Ecto neural progenitor cell (in vitro differentiated cells): ENCODE measurements at regions not wholly inside any gene's neighbourhood (a gene's known extent, or its start where the extent isn't known, plus 50 kb on each side); places are given as distances from the start of the nearest gene placed in this dataset.
"Not testable (repeated sequence)": the region's sequence is repeated elsewhere in the genome, so short reads cannot be mapped to it uniquely, and the experiment has no call there.

ENCODE experiments used
- DNase-seq: peaks from one replicate; pipeline ENCODE4 v3.0.0-alpha.2; 2018; ENCODE audit warnings: low spot score

DNA sequence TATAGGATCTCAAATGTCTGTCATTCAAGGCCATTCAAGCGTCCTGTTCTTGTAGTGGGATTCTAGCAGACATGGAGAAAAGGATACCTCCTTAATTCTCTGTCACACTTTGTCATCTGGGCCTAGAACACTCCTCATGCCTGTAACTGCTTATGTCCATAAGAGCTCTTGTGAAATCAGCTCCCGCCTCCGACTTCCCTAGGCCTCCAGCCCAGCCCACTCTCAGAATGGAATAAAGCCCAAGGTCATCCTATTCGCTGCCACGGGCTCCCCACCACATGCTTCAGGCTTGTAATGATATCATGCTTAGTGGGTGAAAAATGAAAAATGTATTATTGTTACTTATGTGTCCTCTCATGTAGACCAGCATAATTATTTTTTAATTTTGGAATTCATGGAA lies 632.5 kb downstream of the ISL1 start:
- DNase-seq: no peak

DNA sequence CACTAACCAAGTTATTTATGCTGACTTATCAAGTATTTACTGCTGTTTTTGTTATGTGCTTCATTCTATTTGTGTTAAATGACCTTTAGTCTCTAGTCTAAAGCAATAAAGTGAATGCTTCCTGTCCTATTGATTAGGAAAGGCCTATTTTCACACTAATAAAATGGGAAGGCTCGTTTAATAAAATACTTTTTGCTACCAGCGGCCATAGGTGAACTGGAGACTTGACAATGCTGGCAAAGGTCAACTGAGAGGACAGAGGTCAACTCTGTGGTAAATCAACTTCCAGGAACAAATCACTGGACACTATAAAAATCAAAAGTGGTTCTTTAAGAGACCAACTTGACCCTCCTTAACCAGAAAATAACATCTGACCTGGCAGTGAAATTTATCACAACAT lies 634.3 kb downstream of the ISL1 start:
- no peak for DNase-seq

DNA sequence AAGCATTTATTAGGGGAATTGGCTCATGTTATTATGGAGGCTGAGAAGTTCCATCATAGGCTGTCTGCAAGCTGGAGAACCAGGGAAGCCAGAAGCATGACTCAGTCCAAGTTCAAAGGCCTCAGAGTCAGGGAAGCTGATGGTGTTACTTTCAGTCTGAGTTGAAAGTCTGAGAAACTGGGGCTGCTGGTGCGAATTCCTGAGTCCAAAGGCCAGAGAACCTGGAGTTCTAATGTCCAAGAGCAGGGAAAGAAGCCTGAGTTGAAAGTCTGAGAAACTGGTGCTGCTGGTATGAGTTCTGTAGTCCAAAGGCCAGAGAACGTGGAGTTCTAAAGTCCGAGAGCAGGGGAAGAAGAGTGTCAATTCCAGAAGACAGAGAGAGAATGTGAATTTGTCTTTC lies 641.1 kb downstream of the ISL1 start:
- DNase-seq: no peak

DNA sequence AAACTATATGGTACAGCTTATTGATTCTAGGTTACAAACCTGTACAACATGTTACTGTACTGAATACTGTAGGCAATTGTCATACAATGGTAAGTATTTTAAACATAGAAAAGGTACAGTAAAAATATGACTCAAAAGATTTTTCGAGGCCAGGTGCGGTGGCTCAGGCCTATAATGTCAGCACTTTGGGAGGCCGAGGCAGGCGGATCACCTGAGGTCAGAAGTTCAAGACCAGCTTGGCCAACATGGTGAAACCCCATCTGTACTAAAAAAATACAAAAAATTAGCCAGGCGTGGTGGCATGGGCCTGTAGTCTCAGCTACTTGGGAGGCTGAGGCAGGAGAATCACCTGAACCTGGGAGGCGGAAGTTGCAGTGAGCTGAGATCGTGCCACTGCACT lies 646.6 kb downstream of the ISL1 start:
- DNase-seq: not testable (repeated sequence)

DNA sequence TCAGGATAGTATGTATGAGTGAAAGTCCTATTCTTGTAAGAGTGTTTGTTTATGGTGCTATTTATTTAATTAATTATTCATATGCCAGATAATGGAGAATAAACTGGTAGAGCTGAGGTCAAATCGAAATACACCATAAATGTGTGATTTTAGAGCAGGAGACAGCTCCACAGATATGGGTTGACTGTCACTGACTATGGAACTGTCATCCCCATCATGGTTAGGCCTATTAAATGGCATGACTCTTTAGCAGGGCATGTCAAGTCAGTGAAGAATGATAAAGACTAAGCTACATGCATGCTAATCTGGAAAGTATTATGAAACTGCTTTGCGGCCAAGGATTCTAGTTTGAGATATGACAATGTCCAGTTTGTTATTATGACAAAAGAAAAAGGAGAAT lies 658.6 kb downstream of the ISL1 start:
- no peak for DNase-seq

DNA sequence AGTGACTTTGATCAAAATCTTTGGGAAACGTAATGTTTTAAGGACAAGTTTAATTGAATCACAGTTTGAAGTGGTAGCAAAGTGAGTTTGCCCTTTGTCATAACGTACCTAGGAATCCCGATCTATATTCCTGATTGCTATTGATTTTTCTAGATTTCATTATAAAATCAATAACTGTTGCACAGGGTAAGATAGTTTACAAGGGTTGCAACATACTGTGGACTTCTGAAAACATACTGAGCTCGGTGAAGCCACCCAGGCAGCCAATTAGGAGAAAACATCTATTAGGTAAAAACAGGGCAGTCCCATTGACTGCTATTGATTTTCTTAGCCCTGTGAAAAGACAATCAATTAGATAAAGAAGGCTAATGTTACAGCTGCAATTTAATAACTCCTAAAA lies 659.9 kb downstream of the ISL1 start:
- no peak for DNase-seq

DNA sequence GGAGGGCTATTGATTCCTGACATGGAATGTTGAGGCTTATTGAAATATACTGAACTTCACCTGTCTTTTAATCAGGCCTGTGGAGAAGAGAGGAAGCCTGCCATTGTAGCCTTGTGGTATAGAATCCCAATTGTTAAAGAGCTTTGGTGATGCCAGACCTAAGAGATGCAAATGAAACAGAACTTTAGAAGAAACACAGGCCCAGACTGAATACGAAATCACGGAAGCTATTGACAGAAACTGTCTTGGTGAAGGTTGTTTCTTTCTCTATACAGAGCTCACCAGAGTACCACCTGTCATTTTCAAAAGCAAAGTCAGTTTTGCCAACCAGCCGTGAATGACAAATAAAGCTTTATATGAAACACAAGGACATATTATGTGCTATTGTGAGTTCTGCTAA lies 660.3 kb downstream of the ISL1 start:
- no peak for DNase-seq

DNA sequence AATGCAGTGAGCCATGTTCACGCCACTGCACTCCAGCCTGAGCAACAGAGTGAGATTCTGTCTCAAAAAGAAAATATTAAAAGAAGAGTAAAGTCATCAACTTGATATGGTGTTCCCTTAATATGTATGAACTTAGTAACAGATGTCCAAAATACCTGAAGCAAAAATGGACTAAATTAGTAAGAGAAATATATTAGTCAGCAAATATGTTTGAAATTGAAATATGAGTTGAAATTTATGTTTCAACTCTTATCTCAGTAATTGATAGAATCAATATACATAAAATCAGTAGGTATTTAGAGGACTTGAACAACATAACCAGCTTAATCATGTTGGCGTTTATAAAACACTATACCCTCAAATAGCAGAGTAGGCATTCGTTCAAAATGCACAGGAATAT lies 668.5 kb downstream of the ISL1 start:
- DNase-seq: no peak

DNA sequence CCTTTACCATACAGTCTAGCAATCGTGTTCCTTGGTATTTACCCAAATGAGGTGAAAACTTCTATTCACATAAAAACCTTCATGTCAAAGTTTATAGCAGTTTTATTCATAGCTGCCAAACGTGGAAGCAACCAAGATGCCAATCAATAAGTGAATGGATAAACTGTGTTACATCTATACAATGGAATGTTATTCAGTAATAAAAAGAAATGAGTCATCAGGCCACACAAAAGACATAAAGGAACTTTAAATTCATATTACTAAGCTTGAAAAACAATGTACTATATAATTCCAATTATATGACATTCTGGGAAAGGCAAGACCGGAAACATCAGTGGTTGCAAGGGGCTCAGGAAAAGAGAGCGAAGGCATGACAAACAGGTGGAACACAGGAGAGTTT lies 679.9 kb downstream of the ISL1 start:
- DNase-seq: no peak

DNA sequence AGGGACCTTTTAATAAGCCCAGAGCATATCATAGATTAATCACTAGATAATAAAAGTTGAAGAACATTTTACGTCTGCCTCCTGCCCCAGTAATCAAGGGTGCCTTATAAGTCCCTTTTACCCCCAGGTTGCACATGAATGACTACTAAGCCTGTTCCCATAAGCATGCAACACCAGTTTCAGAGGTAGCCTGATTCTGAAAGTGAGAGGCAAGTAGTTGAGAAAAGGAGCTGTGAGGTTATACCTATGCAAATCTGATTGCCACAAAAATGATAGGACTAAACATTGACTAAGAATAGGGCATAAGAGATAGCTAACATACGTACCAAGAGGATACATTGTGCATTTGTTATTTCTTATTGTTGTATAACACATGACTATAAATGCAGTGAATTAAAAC lies 681.9 kb downstream of the ISL1 start:
- no peak for DNase-seq

DNA sequence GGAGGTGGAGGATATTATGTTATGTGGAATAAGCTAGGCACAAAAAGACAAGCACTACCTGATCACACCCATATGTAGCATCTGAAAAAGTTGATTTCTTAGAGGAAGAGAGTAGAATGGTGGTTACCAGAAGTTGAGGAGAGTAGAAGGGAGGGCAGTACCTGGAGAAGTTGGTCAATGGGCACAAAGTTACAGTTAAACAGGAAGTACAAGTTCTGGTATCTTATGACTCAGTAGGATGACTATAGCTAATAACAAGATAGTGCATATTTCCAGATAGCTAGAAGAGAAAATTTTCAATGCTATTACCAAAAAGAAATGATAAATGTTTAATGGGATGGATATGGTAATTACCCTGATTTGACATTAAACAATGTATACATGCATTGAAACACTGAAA lies 686.7 kb downstream of the ISL1 start:
- DNase-seq: no peak

DNA sequence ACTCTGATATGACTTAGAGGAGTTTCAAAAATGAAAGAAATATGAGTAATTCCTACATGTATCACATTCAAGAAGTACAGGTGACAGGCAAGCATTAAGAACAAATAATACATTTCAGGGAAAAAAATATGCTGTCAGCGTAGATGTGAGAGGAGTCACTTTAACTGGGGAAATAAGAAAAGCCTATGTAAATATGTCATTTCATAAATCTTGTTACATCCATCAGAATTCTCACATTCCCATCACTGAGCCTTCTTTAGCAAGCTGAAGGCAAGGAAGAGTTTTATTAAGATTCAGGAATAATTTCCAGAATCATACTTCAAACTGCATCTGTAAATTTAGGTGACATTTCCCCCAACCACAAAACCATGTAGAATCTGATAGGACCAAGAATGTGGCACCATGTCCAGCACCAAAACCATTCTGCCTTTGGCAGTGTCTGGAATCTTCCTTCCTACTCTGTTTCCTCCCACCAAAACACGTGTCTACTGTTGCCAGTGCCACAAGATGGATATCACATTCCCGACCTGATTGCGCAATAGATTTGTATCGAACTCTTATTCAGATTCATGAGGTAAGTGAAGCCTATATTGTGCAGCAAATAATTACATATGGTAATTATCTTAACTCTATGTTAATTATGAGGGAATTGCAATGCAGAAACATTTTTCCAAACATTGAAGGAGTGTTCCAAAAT lies 690.9 kb downstream of the ISL1 start:
- no peak for DNase-seq

DNA sequence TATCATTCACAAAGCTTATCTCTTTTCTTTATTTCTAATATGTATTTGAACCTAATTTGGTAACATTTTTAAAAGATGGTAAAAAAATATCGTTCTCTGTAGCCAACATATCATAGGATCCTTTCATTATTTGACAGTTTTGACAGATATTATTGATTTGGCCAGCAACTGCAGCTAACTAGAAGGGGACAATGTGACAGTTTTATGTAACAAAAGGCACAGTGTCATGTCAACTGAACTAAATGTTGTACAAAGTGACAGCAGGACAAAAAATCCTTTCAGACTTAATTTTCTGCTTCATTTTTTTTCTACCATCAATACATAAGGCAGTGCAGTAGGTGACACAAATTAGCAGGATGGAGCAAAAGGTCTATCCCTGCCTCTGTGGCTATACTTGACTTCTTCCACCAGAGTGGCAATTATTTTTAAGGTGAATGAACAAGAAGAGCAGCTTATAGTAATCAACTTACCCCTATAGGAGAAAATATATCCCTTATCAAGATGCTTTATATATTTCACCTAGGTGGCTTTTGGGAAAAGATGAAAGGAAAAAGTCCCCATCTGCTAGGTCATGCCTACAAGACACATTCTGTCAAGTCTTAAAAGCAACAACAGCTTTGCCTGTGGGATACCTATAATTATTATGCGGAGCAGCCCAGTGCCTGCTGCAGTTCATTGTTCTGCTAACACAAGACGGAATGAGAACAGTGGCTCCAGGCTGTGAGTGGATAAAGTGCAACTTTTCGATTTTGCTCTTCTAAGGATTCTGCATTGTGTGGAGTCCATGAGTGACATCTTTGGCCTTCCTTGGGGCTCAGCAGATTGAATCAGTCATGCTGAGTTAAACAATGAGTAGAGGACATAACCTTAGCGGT lies 694.9 kb downstream of the ISL1 start:
- DNase-seq: peak; percentile 55

DNA sequence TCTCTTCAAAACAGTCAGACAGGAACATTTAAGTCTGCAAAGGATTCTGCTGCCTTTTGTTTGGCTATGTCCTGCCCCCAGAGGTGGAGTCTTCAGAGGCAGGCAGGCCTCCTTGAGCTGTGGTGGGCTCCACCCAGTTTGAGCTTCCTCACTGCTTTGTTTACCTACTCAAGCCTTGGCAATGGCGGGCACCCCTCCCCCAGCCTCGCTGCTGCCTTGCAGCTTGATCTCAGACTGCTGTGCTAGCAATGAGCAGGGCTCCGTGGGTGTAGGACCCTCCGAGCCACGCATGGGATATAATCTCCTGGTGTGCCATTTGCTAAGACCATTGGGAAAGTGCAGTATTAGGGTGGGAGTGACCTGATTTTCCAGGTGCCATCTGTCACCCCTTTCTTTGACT lies 685.4 kb upstream of the ITGA1 start:
- not testable (repeated sequence) for DNase-seq

DNA sequence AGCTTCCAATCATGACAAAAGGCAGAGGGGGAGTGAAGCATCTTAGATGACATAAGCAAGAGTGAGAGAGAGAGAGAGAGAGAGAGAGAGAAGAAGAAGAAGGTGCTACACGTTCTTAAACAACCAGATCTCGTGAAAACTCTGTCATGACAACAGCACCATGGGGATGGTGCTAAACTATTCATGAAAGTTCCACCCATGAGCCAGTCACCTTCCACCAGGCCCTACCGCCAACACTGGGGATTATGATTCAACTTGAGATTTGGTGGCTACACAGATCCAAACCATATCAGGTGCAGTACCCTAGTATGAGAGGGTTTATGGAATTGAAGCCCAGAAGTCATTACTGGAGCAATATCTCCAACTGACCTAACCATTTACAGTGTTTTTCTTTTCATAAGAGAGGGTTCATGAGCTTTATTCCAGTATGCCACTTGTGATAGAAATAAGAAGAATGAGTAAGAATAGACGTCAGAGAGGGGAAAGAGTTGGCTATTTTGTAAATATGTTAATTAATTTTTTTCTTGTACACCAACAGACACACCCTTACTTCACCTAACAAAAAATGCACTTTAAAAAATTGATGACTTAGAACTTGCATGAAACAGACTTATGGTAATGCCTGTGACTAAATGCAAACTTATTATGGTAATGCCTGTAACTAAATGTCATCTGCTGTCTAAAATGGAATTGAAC lies 680.4 kb upstream of the ITGA1 start:
- no peak for DNase-seq

DNA sequence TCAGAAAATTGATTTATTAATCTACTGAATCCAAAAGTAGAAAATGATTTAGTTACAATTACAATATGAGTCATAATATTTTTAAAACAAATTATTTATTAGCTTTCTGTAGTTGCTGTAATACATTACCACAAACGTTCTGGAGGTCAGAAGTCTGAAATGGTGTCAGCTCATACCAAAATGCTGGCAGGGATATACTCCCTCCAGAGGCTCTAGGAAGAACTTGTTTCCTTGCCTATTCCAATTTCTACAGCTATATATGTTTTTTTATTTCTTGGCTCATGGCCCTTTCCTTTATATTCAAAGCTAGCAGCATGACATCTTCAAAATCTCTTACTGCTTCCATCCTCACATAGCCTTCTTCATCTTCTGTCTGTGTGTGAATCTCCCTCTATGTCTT lies 667.9 kb upstream of the ITGA1 start:
- no peak for DNase-seq

DNA sequence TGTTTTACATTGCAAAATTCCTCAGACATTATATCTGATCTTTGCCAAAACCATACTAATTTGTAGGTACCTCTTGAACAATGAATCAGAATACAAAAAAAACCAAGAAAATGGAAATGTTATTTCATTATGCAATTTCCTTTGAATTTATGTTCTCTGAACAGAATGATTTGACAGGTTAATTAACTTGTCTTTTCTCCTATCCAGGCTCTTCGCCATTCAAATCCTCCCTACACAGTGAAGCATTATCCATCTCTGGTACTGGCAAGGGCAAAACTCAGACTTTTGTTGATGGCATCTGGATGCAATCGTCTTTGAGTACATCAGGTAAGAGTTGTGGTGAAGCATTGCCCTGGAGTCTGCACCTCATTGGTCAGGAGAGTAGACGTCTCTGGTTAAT lies 655.7 kb upstream of the ITGA1 start:
- no peak for DNase-seq

DNA sequence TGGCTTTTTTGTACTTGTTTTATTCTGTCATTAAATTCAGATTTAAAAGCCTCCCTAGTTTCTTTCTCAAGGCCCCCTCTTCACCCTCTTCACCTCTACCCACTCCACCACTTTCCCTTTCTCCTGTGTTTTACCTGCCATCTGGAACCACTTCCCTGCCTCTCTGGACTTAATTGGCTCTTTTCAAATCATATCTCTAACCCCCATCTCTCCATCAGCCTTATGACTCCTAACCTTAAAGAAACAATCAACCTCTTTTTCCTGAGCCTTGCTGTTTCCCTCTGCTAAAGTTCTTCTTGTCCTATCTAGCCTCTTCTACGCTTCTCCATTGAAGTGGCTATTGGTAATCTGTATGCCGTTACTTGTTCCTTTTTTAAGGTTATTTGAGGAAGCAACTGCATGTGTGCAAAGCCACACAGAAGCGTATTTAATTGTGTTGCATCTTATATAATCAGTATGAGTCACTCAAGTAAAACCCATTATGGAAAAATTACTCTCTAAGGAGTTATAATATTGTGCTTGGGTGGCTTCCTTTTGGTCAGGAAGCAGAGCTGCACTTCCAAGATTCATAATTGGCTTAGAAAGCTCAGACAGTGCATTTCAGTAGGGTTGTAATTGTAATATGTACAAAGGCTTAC lies 653.6 kb upstream of the ITGA1 start:
- no peak for DNase-seq

DNA sequence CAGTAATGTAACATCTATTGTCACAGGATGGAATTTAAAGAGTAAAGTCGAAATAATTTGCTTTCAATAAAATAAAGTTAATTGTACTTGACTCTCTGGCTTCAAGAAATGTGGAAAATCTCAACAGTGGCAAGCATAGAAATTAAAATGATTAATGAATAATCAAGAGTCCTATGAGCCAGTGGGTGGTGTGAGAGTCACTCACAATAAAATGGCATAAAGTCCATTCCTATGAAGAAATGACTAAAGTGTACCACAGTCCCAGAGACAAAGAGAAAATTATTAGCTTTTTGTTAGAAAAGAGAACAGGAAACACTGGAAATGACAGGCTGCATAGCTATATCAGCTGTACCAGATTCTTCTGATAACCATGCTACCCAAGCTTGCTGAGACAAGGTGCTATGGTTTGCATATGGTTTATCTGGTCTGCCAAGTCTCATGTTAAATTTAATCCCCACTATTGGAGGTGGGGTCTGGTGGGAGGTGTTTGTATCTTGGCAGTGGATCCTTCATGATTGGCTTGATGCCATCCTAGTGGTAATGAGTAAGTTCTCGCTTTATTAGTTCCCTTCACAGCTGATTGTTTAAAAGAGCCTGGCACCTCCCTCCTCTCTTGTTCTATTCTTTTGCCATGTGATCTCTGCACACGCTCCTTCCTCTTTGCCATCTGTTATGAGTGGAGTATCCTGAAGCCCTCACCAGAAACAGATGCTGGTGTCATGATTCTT lies 647.7 kb upstream of the ITGA1 start:
- DNase-seq: no peak

DNA sequence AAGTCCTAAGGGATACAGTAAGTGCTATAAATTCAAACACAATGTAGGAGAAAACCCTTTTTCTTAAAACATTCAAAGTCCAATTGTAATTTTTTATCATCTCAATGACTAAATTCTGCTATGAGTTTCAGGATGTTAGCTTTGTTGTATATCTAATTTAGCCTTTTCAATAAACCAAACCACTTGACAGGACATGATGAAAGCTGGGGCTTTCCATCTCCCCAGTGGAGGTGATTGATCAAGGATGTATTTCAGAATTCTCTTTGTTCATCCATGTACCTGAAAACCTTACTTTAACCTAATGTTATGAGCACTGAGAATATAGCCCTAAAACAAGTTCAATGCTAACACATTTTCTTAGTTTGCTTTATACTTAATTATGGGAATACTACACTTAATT lies 639.0 kb upstream of the ITGA1 start:
- no peak for DNase-seq

DNA sequence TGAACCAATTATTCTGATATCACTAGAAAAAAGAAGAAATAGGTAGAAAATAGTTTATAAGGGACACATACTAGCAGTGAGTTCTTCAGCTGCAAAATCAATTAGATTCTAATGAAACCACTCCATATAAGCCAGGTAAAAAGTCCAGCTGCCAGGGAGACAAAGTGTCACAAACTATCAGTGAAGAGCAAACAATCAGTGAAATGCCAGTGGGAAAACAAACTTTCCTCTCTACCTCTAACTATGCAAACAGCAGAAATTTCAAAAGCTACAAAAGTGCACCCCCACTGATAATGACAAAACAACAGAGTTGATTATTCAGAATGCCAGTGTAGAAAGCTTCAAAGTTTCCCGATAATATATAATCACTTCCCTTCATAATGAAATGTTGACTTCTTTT lies 637.2 kb upstream of the ITGA1 start:
- DNase-seq: no peak

DNA sequence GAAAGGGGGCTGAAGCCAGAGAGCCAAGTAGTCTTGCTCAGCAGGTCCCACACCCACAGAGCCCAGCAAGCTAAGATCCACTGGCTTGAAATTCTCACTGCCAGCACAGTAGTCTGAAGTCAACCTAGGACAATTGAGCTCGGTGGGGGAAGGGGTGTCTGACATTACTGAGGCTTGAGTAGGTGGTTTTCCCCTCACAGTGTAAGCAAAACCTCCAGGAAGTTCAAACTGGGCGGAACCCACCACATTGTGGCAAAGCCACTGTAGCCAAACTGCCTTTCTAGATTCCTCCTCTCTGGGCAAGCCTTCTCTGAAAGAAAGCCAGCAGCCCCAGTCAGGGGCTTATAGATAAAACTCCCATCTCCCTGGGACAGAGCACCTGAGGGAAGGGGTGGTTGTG lies 630.9 kb upstream of the ITGA1 start:
- DNase-seq: not testable (repeated sequence)
